Stimulated activated CD4-positive, alpha-beta T cell treated with anti-CD3 and anti-CD28 coated beads, Interleukin-2, amount 100 ng/mL, for 4 hours (primary cell): ENCODE measurements at regions not wholly inside any gene's neighbourhood (a gene's known extent, or its start where the extent isn't known, plus 50 kb on each side); places are given as distances from the start of the nearest gene placed in this dataset.
"Not testable (repeated sequence)": the region's sequence is repeated elsewhere in the genome, so short reads cannot be mapped to it uniquely, and the experiment has no call there.

Source experiments
- DNase-seq: peaks from one replicate; pipeline ENCODE4 v3.0.0-alpha.2; 2020; ENCODE audit warnings: low read depth

DNA sequence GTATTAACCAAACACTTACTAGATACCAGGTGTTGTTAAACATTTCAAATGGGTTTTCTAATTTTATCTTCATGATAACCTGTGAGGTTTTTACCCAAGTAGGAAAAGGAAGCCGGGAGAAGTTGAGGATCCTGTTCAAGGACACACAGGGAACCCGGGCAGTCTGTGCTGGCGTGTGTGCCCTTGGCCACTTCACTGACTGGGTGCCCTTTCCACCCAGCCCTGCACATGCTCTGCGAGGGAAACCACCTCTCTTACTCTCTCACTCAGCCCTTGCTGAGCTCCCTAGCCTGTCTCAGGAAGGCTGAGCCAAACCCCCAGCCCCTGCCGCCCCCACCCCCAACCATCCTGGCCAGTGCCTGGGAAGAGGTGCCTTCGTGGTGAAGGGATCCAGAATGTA lies 51.8 kb downstream of the TEX44 start:
- DNase-seq = no peak

GRCh38 chr2:231646476-231646875 lies 53.8 kb downstream of the TEX44 start:
- DNase-seq = no peak

- peak; percentile 26 for DNase-seq
Measured at GRCh38 chr2:231648579-231649174, 56.0 kb downstream of the TEX44 start.

- not testable (repeated sequence) for DNase-seq
Measured at GRCh38 chr2:231651561-231651960, 56.8 kb upstream of the PTMA start.

- no peak for DNase-seq
Measured at GRCh38 chr2:231655488-231655887, 52.8 kb upstream of the PTMA start.

- DNase-seq = no peak
Measured at GRCh38 chr2:231655894-231656293, 52.4 kb upstream of the PTMA start.
